Neutrophil (primary cell): ENCODE measurements at regions not wholly inside any gene's neighbourhood (a gene's known extent, or its start where the extent isn't known, plus 50 kb on each side); places are given as distances from the start of the nearest gene placed in this dataset.

Experiments
- H3K27ac ChIP-seq: fragments of 200-600 bp; sonication (generic); 2 replicates; pipeline ENCODE4 v1.5.1; 2016; ENCODE audit warnings: mild to moderate bottlenecking, moderate library complexity
- H3K27me3 ChIP-seq: fragments of 200-600 bp; sonication (generic); 2 replicates; pipeline ENCODE4 v1.6.0; 2016; ENCODE audit warnings: mild to moderate bottlenecking
- H3K36me3 ChIP-seq: fragments of 200-600 bp; sonication (generic); 2 replicates; pipeline ENCODE4 v1.5.1; 2017
- H3K4me1 ChIP-seq, 2 experiments: fragments of 200-600 bp in 1 of 2; sonication (generic) in 1 of 2; 1 replicate in 1 of 2; 2 replicates in 1 of 2; pipeline versions ENCODE4 v1.5.1 to v1.6.1; 2013 to 2016; ENCODE audit warnings: low read depth in 1 of 2, low read length in 1 of 2, mild to moderate bottlenecking in 1 of 2, moderate library complexity in 1 of 2; ENCODE audit not compliant: control insufficient read depth in 1 of 2, insufficient read depth in 1 of 2
- H3K4me3 ChIP-seq, 2 experiments: fragments of 200-600 bp in 1 of 2; sonication (generic) in 1 of 2; 1 replicate in 1 of 2; 2 replicates in 1 of 2; pipeline ENCODE4 v1.5.1; 2013 to 2016; ENCODE audit warnings: low read depth in 1 of 2, low read length in 1 of 2, mild to moderate bottlenecking in 1 of 2, moderate library complexity in 1 of 2
- H3K9me3 ChIP-seq: fragments of 200-600 bp; sonication (generic); 2 replicates; pipeline ENCODE4 v1.5.1; 2016
- TF ChIP-seq, protein P1 (sequence below): fragments of 200-600 bp; sonication (generic); IDR thresholded peaks from 2 replicates; pipeline ENCODE4 v1.5.1; 2016; ENCODE audit warnings: antibody characterized with exemption

DNA sequence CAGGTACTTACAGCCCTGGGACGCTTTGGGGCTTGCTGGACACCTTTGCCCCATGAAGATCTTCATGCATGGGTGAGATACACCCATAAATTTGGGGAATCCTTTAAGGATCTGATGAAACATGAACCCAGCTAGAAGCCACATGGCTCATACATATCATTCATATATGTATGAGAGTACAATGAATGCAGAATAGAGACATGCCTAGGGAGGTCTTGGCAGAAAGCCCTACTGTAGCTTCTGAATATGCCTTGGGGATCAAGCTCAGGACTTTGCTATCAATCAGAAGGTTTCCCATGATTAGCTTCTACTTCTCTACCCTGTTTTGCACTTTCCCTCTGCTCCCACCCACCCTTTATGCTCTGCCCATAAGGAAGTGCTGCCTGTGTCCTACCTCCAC, 368.4 kb downstream of the LPIN1 start:
- Histone ChIP-seq H3K27me3 (peaks cover 7% of the 10 kb centered on the region), H3K27ac (no peak overlapping the region), H3K9me3 (no peaks in the 10 kb centered on the region), H3K4me3 (no peak overlapping the region), H3K4me1 (no peaks in the 10 kb centered on the region), H3K36me3 (no peaks in the 10 kb centered on the region)
- TF ChIP-seq, protein P1, sequence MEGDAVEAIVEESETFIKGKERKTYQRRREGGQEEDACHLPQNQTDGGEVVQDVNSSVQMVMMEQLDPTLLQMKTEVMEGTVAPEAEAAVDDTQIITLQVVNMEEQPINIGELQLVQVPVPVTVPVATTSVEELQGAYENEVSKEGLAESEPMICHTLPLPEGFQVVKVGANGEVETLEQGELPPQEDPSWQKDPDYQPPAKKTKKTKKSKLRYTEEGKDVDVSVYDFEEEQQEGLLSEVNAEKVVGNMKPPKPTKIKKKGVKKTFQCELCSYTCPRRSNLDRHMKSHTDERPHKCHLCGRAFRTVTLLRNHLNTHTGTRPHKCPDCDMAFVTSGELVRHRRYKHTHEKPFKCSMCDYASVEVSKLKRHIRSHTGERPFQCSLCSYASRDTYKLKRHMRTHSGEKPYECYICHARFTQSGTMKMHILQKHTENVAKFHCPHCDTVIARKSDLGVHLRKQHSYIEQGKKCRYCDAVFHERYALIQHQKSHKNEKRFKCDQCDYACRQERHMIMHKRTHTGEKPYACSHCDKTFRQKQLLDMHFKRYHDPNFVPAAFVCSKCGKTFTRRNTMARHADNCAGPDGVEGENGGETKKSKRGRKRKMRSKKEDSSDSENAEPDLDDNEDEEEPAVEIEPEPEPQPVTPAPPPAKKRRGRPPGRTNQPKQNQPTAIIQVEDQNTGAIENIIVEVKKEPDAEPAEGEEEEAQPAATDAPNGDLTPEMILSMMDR = no peak

- Histone ChIP-seq H3K4me1 (no peaks in the 10 kb centered on the region), H3K4me3 (no peak overlapping the region), H3K9me3 (no peaks in the 10 kb centered on the region), H3K36me3 (no peaks in the 10 kb centered on the region), H3K27ac (no peak overlapping the region), H3K27me3 (no peaks in the 10 kb centered on the region)
- TF ChIP-seq, protein P1 = no peak
Measured at GRCh38 chr2:12116228-12116750, 369.9 kb downstream of the LPIN1 start.

- H3K4me1 ChIP-seq = no peaks in the 10 kb centered on the region
- TF ChIP-seq, protein P1 = no peak
- H3K27me3 ChIP-seq = no peaks in the 10 kb centered on the region
- H3K27ac ChIP-seq = no peak overlapping the region
- H3K36me3 ChIP-seq = no peaks in the 10 kb centered on the region
- no peak overlapping the region for H3K4me3 ChIP-seq
- no peaks in the 10 kb centered on the region for H3K9me3 ChIP-seq
Measured at GRCh38 chr2:12119841-12120240, 373.4 kb downstream of the LPIN1 start.

DNA sequence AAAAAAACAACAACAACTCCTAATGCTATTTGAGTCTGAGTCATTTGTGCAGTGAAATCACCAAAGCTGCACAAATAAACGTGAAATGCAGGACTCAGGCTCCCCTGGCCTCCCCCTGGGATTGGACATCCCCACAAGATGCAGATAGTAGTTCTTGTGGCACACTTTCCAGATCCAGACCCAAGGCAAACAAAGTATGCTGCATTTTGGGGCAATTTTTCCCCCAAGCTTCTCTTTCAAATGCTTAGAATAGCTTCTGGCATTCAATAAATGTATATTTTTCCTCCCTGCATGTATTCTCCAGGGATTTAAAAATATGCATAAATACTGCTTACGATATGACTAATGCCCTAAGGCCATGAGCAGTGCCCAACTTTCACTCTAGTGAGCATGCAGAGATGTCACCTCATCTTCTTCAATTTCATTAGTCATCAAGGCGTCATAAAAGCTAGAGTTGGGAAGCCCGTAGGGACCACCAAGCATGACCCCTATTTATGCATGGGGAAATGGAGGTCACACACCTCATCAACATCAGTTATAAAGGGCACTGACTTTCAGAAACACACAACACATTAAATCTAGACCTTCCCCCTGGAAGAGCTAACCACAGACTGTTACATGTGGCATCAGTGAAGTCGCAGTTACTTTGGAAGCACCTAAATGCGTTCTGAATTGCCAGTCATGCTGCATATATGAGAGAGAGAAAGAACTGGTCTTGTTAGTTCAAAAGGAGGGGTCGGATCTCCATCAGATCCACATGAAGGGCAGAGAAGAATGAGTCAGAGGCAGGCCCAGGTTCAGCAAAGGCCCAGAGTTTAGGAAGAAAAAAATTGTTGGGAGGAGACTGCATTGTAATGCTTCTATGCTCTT, 374.1 kb downstream of the LPIN1 start:
- Histone ChIP-seq H3K36me3 (no peaks in the 10 kb centered on the region), H3K27me3 (no peaks in the 10 kb centered on the region), H3K9me3 (no peaks in the 10 kb centered on the region), H3K27ac (no peak overlapping the region), H3K4me1 (no peaks in the 10 kb centered on the region), H3K4me3 (no peak overlapping the region)
- TF ChIP-seq, protein P1 = no peak

DNA sequence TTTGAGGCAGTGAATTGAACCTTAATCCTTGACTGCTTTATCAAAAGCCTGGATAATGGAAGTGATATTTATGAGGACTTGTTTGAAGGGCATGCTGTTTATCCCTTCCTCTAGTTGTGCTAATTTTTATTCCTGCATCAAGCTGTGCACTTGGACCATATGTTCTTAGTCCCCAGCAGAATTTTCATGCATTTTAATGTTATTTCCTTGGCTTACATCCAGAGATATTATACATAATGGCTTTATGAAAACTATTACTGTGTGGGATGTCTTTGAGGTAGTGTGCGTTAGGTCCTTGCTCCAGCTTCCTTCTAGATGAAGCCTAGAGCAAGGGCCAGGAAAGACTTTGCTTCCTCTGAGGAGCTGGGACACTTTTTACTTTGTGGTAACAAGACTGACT, 378.4 kb downstream of the LPIN1 start:
- no peak overlapping the region for H3K27ac ChIP-seq
- TF ChIP-seq, protein P1 = no peak
- H3K4me1 ChIP-seq = no peaks in the 10 kb centered on the region
- no peaks in the 10 kb centered on the region for H3K9me3 ChIP-seq
- H3K36me3 ChIP-seq = no peaks in the 10 kb centered on the region
- no peak overlapping the region for H3K4me3 ChIP-seq
- peaks cover 28% of the 10 kb centered on the region for H3K27me3 ChIP-seq
